HuH-7 (cell line): ENCODE measurements at regions not wholly inside any gene's neighbourhood (a gene's known extent, or its start where the extent isn't known, plus 50 kb on each side); places are given as distances from the start of the nearest gene placed in this dataset.

ENCODE experiments used
- DNase-seq: peaks from one replicate; pipeline ENCODE4 v3.0.0; 2011; ENCODE audit warnings: low spot score

DNA sequence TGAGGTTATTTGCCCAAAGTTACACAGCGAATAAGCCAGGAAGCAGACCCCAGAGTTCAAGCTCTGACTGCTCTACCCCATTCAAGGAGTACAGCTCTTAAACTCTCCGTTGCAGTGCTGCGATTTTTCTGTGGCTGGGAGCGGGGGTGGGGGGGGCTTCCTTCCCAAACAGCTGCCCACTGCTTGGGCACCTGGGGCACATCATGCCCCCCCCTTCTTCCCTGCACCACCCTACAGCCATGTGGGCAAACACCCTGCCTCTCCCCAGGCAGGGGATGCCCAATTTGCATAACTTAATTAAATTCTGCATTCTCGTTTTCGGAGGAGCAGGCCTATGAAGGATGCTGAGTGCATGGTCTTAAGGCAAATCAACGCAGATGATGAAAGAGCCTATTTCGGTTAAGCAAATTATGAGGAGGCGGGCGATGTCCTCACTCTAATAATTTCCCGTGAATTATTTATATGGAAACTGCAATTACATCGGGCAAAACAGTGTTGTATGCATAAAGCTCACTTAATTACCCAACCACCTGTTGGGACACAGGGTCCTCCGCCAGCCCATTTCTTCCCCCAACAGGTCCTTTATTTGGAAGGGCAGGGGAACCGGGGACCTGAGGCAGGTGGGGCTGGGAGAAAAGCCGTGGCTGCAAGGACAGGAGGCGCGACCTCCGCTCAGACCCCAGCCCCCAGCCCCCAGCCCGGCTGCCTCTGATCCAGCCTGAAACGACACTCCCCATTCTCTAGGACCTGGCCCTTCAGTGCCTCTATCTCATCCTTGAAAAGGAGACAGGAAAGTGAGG, 610.5 kb downstream of the BUD13 start:
- DNase-seq = no peak

DNA sequence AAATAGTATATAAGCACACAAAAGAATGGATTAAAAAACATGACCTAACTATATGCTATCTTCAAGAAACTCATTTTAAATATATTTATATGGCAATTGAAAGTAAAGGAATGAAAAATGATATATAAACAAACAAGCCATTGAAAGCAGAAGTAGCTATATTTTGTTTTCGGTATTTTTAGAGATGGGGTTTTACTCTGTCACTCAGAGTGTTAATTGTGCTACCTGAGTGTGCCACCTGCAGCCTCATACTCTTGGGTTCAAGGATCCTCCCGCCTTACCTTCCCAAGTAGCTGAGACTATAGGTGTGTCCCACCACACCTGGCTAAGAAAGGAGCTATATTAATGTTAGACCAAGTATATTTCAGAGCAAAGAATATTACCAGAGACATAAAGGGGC, 624.1 kb downstream of the BUD13 start:
- DNase-seq = no peak

DNA sequence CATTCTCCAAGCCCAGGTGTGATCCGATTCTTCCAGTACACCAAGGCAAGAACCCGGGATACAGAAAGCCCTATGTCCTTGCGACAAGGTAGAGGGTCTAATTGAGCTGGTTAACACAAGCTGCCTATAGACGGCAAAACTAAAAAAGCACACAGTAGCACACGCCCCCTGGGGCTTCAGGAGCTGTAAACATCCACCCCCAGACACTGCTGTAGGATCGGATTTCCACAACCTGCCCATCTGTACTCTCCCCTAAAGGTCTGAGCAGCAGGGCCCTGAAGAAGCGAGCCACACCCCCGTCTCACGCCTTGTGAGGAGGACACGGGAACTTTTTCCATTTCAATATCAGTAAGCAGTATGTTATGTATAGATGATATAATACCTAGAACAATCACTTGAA, 624.7 kb downstream of the BUD13 start:
- no peak for DNase-seq

DNA sequence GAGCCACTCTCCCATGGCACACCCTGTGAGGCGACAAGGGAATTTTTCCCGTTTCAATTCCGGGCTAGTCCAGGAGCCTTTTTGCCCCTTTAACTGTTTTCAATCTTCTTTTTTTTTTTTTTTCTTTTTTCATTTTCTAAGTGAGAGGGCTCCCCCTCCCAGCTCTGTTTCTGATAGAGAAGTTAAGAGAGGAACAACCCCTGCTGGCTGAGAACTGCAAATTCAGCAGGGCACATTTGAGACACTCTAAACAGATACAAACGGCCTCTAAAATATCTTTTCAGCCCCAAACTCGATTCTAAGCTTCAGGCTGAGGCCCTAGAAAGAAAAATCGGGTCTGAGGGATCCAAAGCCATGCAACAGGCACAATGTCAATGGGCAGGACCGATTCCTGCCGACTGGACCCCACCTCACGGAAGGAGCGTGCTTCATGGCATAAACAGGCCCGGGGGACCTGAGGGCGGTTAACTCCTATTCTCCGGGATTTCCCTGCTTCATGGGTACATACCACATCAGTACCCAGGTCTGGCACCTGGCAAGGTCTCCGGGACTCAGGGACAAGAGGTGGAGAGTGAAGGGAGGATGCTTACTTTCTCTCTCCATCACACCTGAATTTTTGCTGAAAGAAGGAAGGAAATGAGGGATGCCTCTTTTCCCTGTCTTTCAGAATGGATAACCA, 627.5 kb downstream of the BUD13 start:
- no peak for DNase-seq

DNA sequence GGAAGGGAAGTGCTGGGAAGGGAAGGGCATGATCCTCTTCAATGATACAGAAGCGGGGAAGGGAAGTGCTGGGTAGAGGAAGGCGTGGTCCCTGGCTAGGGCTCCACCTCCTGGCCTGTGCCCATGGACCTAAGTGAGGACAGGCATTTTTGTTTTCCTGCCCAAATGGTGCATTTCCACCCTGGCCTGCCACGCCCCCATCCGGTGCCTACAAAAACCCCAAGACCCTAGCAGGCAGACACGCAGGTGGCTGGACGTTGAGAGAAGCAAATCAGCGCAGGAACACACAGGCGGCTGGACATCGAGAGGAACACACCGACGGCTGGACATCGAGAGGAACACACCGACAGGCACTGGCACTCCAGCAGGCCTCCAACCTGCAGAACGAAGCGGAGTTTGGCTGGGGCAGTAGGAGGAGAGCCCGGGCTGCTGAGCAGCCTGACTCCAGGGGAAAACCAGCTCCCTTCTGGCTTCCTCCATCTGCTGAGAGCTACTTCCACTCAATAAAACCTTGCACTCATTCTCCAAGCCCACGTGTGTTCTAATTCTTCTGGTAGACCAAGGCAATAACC, 628.3 kb downstream of the BUD13 start:
- DNase-seq = no peak

DNA sequence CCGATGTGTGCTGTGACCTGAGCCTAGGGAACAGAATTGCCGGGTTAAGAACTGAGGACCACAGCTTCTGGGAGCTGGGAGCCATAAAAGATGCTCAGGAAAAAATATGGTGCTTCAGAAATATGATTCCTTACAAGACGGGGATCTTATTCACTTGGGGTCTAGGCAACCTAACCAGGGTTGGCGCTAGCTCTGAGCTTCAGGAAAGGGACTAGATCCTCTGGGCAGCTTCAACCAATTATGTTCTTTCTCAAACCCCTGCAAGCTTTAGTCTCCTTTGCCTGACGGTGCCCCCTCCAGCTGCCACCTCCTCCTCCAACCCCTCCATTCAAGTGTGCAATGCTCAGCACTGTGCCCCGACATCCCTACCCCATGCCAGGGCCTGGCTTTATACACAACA, 634.1 kb upstream of the CADM1 start:
- no peak for DNase-seq

DNA sequence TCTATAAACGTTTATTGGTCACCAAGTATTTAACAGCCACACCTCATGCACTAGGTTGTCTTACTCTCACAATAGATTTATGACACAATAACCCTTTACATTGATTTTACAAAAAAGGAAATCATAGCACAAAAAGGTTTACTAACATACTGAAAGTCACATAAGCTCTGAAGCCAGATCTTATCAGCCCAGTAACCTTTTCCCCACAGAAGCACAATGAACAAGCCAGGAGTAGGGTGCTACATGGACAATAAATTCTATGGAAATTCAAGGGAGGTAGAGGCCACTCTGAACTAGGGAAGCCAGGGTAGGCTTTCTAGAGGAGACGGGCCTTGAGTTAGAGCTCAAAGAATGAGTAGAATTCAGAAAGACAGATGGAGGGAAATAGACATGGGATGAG, 633.5 kb upstream of the CADM1 start:
- no peak for DNase-seq

DNA sequence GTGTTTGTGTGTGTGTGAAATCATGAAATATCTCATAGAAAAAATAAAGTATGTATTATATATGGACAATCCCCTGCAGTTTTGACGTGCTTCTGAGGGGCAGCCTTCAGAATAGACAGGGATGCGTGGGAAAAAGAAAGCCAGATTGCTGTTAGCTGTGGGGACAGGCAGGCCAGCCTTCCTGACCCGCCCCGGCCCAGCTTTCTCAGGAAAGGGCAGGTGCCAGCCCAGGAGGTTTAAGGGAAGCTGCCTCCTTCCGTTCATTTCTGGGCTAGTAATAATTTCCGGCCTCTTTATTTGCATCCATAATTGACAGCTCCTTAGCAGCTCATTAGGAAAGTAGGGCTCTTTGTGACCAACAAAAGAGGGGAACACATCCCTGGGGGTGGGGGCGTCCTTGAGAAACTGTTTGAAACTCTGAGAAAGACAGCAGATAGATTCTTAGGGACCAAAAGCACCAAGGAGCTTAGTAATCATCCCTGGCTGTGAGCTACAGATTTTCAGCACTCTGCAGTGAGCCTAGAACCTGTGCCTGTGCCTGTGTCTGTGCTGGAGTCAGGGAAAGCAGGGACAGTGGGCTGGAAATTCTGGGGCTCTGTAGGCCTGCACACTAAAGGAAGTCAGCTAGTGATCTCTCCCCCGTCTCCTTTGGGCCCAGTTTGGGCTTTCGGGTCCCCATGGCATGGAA, 632.9 kb upstream of the CADM1 start:
- DNase-seq = no peak

DNA sequence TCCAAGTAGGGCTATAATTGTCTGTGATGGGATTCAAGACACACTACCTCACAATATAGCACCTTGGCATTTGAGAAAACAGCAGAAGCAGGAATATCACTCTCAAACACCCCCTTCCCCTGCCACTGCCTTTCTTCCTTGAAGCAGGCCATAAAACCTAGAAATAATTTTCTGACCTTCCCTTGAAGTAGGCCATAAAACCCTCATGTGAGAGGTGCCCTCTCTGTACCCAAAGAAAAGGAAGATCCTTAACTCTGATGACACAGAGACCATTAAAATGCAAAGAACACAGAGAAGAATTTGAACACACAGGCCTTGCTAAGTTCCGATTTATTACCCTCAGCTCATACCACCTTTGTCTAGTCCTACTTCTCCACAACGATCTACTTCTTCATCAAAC, 631.7 kb upstream of the CADM1 start:
- DNase-seq = no peak

DNA sequence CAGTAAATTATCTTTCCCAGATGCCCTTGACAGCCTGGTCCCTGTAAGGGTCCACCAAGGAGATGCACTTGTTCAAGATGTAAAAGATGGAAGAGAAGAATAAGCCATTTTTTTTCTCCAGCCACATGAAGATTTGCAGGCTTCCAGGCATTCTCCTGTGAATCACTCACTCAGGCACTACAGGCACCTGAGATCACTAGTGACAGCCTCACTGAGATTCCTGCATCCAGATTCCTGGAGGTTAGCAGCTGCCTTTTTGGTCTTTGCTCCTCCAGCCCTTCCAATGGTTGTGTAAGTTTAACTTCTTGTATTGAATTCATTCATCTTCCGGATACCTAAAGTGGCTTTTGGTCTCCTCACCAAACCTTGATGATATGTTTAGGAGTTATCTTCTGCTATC, 630.2 kb upstream of the CADM1 start:
- no peak for DNase-seq

DNA sequence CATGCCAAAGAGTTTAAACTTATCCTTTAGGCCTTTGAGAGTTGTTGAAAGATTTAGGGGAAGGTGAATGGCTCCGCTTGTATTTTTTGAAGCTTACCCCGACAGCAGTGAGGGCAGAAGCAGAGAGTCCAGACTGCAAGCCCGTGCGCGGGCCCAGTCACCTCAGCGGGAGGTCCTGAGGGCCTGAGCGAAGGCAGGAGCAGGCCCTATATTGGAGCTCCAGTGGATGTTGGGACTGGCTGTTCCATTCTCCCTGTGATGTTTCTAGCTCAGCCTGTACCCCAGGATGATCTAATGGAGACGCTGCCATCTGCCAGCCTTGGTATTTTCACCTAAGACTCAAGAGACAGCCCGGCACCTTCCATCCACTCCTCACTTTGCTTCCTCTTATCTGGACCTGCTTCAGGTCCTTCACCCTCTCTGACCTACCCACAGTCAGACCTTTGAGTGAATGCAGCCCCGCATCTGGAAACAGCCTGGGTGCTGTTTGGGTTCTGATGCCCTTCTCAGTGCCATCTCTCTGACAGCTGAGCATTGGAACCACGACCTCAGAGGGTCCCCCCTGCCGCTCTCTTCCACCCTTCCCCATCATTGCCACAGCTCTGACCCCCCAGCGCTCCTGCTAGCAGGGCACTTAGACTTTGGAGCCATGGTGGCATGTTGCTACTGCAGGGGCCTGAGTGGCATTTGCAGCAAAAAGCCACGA, 628.2 kb upstream of the CADM1 start:
- DNase-seq = no peak

DNA sequence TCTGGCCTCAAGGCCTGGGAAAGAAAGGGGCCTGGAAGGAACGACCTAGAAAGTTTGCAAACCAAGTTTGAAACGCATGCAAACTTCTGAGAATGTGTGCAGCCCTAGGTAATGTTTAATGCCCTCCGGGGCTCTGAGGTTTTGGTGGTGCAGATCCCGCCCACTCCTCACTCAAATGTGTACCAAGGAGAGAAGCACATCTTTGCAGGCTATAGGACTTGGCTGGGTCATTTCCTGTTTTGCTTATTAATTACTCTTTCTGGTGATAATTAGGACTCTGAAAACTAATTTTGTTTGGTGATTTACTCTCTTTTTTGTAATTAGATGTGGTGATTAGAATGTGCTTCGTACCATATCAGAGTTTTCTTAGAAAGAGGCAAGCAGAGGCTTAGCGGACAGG, 625.9 kb upstream of the CADM1 start:
- no peak for DNase-seq

DNA sequence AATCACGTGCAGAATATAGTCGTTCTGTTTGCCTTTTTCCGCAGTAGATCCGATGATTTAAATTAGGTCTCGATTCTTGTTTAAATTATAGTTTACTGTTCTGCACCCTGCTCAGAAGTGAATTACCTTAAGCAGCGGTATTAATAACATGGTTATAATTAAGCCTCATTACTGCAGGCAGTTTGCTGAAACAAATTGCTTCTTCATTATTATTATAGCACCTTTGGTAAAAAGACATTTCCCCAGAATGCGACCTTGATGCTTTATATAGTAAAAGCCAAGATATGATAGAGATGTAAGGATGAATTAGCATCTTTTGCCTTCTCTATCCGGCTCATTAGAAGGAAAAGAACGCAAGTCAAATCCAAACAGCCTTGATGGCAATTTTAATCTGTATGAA, 625.2 kb upstream of the CADM1 start:
- no peak for DNase-seq

DNA sequence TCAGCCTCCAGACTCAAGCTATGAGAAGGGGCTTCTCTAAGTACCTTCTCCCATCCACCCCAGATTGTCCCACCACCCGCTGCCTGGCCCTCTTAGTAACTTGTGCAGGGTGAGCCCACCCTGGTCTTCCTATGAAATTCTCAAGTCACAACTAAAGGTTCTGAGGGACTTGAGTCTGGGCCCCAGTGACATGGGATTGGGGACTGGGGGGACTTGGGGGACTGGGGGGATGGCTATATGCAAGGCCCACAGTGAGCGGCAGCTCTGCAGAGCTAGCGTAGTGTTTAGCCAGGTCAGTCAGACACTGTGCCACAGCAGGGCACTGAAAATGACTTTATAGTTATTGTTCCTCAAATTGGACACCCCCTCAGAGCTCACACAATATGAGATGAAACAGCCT, 622.3 kb upstream of the CADM1 start:
- DNase-seq = no peak

DNA sequence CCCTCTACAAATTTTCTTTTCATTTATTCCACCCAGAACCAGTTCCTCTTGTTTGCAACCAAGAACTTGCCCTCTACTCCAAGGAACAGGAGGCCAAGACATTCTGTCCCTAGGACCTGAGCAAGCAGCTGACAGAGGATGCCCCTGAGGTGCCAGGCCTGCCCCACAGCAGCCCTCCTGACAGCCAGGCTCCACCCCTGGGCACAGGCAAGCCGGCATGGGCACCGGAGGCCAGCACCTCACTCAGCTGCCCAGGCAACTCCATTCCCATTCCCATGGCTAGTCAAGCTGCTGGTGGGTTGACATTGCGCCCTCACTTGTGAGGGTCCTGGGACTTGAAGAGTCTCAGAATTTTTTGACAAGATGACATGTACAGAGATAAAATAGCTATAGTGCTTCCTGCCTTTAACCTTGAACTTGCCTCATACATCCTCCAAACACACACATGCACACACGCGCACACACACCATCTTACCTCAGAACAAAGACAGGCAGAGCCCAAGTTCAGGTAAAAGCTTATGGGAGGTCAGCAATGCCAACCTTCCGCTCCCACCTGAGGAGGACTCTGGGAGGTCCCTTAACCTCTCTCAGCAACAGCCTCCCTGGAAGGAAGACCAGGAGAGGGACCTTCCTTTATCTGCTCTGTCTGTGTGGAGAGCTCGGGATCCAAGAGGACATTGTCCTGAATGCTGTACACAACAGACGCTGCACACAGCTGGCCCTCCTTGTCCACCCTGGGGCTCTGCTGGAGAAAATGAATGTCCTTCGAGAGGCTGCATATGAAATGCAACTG, 620.9 kb upstream of the CADM1 start:
- DNase-seq = no peak

DNA sequence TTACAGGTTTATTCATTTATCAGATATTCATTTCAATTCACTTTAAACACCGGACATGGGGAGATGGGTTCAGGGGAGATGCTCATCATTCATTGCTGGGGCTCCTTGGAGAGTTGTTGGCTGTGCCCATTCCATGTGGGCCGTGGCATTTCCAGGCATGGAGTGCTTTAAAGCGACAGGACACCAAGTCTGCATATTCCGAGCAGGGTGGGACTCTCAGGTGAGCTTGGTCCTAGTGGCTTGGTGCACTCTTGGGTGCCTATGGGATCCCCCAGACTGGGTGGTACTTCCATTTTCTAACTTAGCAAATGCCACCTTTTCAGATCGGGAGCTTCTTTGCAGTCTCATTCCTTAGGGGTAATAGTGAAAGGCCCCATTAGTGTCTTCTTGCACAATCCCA, 619.5 kb upstream of the CADM1 start:
- DNase-seq = no peak

DNA sequence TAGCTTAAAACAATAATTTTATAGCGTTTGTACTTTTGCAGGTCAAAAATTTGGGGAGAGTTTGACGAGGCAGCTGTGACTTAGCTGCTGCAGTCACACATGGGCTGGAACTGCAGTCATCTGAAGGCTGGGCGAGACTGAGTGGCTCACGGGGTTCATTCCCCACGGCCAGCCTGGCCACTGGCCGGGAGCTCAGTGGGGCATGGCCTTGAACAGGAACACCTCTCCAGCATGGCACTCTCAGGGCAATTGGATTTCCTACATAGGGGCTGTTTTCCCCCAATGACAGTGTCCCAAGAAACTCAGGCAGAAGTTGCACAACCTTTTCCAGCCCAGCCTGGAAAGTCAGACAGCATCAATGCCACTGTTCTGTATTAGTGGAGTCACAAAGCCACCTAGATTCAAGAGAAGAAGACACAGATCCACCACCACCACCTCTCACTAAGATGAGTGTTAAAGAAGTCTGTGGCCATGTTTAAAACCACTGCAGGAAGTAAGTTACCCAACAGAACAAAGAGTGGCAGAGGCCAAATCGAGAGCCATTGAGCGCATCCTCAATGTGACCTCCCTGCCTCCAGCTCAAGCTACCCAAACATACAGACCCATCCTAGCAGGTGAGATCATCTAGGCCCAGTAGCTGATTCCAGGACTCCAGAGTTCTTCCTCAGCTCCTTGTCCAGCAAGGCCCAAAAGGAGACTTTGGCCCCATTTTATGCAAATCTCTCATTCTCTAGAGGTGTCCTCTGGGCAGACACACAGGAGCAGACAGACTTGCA, 618.7 kb upstream of the CADM1 start:
- no peak for DNase-seq

DNA sequence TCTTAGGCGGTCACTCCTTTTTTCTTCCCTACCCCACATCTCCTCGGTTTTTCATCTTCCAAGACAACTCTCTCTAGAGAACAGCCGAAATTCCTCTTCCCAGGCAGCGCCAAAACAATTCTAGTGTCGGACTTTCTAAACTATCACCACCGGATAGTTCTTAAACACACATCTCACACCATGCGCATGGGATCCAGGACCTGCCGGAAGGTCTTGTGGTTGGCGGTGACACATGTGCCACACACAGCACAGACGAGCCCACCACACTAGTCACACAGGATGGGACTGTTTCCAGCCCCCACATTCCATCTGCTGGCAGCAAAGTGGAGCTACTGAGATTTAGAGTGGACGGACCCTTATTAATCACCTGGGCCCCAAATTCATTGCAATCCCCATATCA, 614.9 kb upstream of the CADM1 start:
- DNase-seq = no peak

DNA sequence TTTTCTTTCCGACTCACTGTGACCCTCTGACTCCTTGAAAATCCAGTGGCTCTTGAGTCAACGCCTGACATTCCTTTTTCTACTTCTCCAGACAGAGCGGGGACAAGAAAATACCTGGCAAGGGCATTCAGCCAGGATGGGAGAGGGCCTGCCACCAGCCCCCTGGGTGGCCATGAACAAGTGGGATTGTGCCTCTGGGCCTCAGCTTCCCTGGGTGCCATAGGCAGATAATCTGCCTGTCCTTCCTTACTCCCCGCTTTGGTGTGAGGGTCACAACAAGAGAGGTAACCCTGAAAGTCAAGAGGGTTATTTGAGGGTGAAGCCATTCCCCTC, 613.9 kb upstream of the CADM1 start:
- DNase-seq = no peak

DNA sequence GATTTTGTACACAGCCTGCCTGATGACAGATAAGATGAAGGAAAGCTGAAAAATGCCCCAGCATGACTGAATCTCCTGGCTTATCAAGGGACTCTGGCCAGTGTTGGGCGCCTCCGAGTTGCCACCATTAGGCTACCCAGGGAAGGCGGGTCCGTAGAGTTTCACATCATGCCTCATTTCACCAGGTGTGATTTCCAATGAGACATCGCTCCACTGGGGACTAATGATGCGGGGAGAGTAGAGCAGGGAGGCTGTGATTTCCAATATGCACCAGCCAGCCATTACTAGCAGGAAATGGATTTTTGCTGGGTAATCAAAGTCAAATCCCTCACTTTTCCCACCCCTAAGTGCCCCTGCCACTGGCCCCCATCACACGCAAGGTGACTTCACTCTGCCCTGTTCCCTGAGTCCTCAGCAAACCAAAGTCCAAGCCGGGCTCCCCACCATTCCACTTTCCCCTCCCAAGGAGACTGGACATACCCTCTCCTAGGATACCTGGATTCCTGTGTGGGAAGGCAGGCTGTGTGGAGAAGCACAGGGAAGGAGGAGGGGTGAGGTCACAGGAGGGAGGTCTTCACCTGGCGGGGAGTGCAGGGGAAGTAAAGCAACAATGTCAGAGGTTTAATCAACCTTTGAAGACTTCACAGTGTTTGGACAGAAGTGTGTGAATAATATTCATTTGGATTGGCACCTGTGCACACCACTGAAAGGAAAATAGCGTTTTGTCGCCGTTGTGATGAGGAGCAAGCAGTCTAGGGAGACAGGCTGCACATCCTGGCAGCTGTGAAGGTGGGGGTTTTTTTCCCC, 613.3 kb upstream of the CADM1 start:
- no peak for DNase-seq
